ENCODE measurements at regions not wholly inside any gene's neighbourhood (a gene's known extent, or its start where the extent isn't known, plus 50 kb on each side); places are given as distances from the start of the nearest gene placed in this dataset.

GRCh38 chrX:18002791-18003190, 141.7 kb upstream of the RAI2 start:
- 71 to 89% (median 86%) methylated on average over 3 of the region's 3 CpGs for WGBS, 3 donors
- TF ChIP-seq CTCF (IDR thresholded peaks at IDR 0.05): no peak
- ATAC-seq (no peak), DNase-seq (no peak)
- H3K4me3 ChIP-seq: no peak overlapping the region
- H3K9me3 ChIP-seq: no peaks in the 10 kb centered on the region
- H3K36me3 ChIP-seq (ENCODE audit: insufficient read depth in 1 of 2, low read depth in 1 of 2): no peaks in the 10 kb centered on the region
- H3K27ac ChIP-seq: no peak overlapping the region
- peaks cover 0 to 27% (median 0%) of the 10 kb centered on the region in 3 donors for H3K27me3 ChIP-seq (ENCODE audit: insufficient read depth in 3 of 3, low read length in 2 of 3)
- no peaks in the 10 kb centered on the region for H3K4me1 ChIP-seq
- intact Hi-C loops (cut with DNase I): no loop called here

GRCh38 chrX:17994429-17994828, 133.3 kb upstream of the RAI2 start:
- intact Hi-C loops (cut with DNase I): no loop called here
- Histone ChIP-seq H3K27ac (no peak overlapping the region), H3K4me1 (no peaks in the 10 kb centered on the region), H3K4me3 (no peak overlapping the region), H3K9me3 (no peaks in the 10 kb centered on the region), H3K27me3 (ENCODE audit: insufficient read depth in 3 of 3, low read length in 2 of 3) (peaks cover 0 to 9% (median 0%) of the 10 kb centered on the region in 3 donors), H3K36me3 (ENCODE audit: insufficient read depth in 1 of 2, low read depth in 1 of 2) (no peaks in the 10 kb centered on the region)
- 51 to 64% (median 52%) methylated on average over 2 of the region's 2 CpGs for WGBS, 3 donors
- no peak for TF ChIP-seq CTCF (IDR thresholded peaks at IDR 0.05)
- DNase-seq (no peak), ATAC-seq (no peak)

GRCh38 chrX:17993062-17993461, 132.0 kb upstream of the RAI2 start:
- ATAC-seq (no peak), DNase-seq (no peak)
- Histone ChIP-seq H3K27me3 (ENCODE audit: insufficient read depth in 3 of 3, low read length in 2 of 3) (peaks cover 0 to 9% (median 0%) of the 10 kb centered on the region in 3 donors), H3K9me3 (no peaks in the 10 kb centered on the region), H3K4me3 (no peak overlapping the region), H3K36me3 (ENCODE audit: insufficient read depth in 1 of 2, low read depth in 1 of 2) (no peaks in the 10 kb centered on the region), H3K4me1 (no peaks in the 10 kb centered on the region), H3K27ac (no peak overlapping the region)
- 65 to 76% (median 68%) methylated on average over 3 of the region's 3 CpGs for WGBS, 3 donors
- intact Hi-C loops (cut with DNase I): no loop called here
- TF ChIP-seq CTCF (IDR thresholded peaks at IDR 0.05): no peak

- 74 to 87% (median 83%) methylated on average over 1 of the region's 1 CpG for WGBS, 3 donors
- Histone ChIP-seq H3K36me3 (ENCODE audit: insufficient read depth in 1 of 2, low read depth in 1 of 2) (no peaks in the 10 kb centered on the region), H3K4me1 (no peaks in the 10 kb centered on the region), H3K4me3 (no peak overlapping the region), H3K9me3 (no peaks in the 10 kb centered on the region), H3K27me3 (ENCODE audit: insufficient read depth in 3 of 3, low read length in 2 of 3) (peaks cover 0 to 3% (median 0%) of the 10 kb centered on the region in 3 donors), H3K27ac (no peak overlapping the region)
- no peak for TF ChIP-seq CTCF (IDR thresholded peaks at IDR 0.05)
- intact Hi-C loops (cut with DNase I): no loop called here
- DNase-seq (no peak), ATAC-seq (no peak)
Measured at GRCh38 chrX:17990532-17990931, 129.4 kb upstream of the RAI2 start.

- WGBS, 3 donors: 18 to 21% (median 21%) methylated on average over 2 of the region's 2 CpGs
Measured at GRCh38 chrX:17987783-17988182, 126.7 kb upstream of the RAI2 start.

More at GRCh38 chrX:17987783-17988182, 126.7 kb upstream of the RAI2 start:
- Histone ChIP-seq H3K27me3 (ENCODE audit: insufficient read depth in 3 of 3, low read length in 2 of 3) (peaks cover 0 to 3% (median 0%) of the 10 kb centered on the region in 3 donors), H3K4me3 (no peak overlapping the region), H3K9me3 (no peaks in the 10 kb centered on the region), H3K27ac (no peak overlapping the region), H3K36me3 (ENCODE audit: insufficient read depth in 1 of 2, low read depth in 1 of 2) (no peaks in the 10 kb centered on the region), H3K4me1 (no peaks in the 10 kb centered on the region)
- TF ChIP-seq CTCF (IDR thresholded peaks at IDR 0.05): no peak
- ATAC-seq (no peak), DNase-seq (no peak)
- intact Hi-C loops (cut with DNase I): no loop called here

Measured in psoas muscle (tissue), 7 donors.